K562 (cell line): ENCODE measurements at regions not wholly inside any gene's neighbourhood (a gene's known extent, or its start where the extent isn't known, plus 50 kb on each side); places are given as distances from the start of the nearest gene placed in this dataset.

Experiments used
- ATAC-seq: fragments of 200-7000 bp; cut with Tn5 transposase; 3 replicates; pipeline ENCODE4 v1.9.1; 2020; ENCODE audit warnings: moderate library complexity
- BruUV-seq: library from RNA; stranded (reverse); fragments of 400-500 nt; replicated peaks from 2 replicates; lab custom pipeline; 2021; lab: Mats Ljungman, UMichigan
- CTCF ChIA-PET: fragments of 300-600 bp; formaldehyde crosslinking; extraction: SDS; loops from one replicate; lab custom pipeline; 2021; ENCODE audit warnings: low intra/inter-chr PET ratio; lab: Yijun Ruan, JAX
- POLR2A ChIA-PET: fragments of 300-600, 350-650 bp; sonication (Branson Sonifier 250); formaldehyde crosslinking; extraction: SDS; loops from one replicate; lab custom pipeline; 2021; ENCODE audit warnings: antibody characterized with exemption, inconsistent platforms; lab: Yijun Ruan, JAX
- DNase-seq, 4 experiments: peaks; one replicate each; pipeline versions ENCODE4 v3.0.0 to v3.0.0-alpha.2; 2011 to 2018; ENCODE audit warnings: low spot score in 3 of 4, mixed read lengths in 3 of 4; ENCODE audit errors: extremely low read depth in 1 of 4
- FAIRE-seq: peaks from 2 replicates; lab custom pipeline; 2011; peaks lifted over from hg19 to GRCh38; lab: Jason Lieb, UNC
- H2AFZ ChIP-seq: 2 replicates; pipeline ENCODE4 v1.6.0; 2011; ENCODE audit warnings: low read depth, low read length, control low read depth, inconsistent platforms
- H3K27ac ChIP-seq: fragments of 200-600 bp; 3 replicates; pipeline ENCODE4 v1.8.0; 2011; ENCODE audit warnings: low read depth, mild to moderate bottlenecking, control low read depth, inconsistent platforms, low read length, moderate library complexity, mixed read lengths; ENCODE audit errors: extremely low read depth
- H3K27me3 ChIP-seq, 2 experiments: fragments of 300-600 bp in 1 of 2; 2 replicates in 1 of 2; 3 replicates in 1 of 2; pipeline versions ENCODE4 v1.6.0 to v1.8.0; 2011; ENCODE audit warnings: inconsistent platforms in 2 of 2, low read length in 2 of 2, mild to moderate bottlenecking in 1 of 2, mixed read lengths in 1 of 2, moderate library complexity in 1 of 2; ENCODE audit not compliant: control insufficient read depth in 2 of 2, insufficient read depth in 2 of 2
- H3K36me3 ChIP-seq: fragments of 300-600 bp; 3 replicates; pipeline ENCODE4 v1.8.0; 2011; ENCODE audit warnings: mild to moderate bottlenecking, low read length, inconsistent platforms; ENCODE audit not compliant: control insufficient read depth, insufficient read depth
- H3K4me1 ChIP-seq, 2 experiments: fragments of 200-600 bp in 1 of 2; replicated peaks in 1 of 2; 2 replicates in 1 of 2; 3 replicates in 1 of 2; pipeline versions ENCODE4 v1.5.1 to v1.8.0; 2011; ENCODE audit warnings: inconsistent platforms in 2 of 2, low read length in 2 of 2, mild to moderate bottlenecking in 1 of 2, mixed read lengths in 1 of 2, moderate library complexity in 1 of 2; ENCODE audit not compliant: control insufficient read depth in 2 of 2, insufficient read depth in 2 of 2
- H3K4me2 ChIP-seq: 2 replicates; pipeline ENCODE4 v1.6.1; 2011; ENCODE audit warnings: low read length, control low read depth, inconsistent platforms, mixed read lengths; ENCODE audit not compliant: insufficient read depth
- H3K4me3 ChIP-seq: fragments of 200-600 bp; sonication (generic), shearing (Covaris generic); 2 replicates; pipeline ENCODE4 v1.5.1; 2016; ENCODE audit warnings: control low read depth, inconsistent platforms
- H3K79me2 ChIP-seq: fragments of 200-600 bp; 3 replicates; pipeline ENCODE4 v1.8.0; 2011; ENCODE audit warnings: low read length, inconsistent platforms; ENCODE audit not compliant: control insufficient read depth, insufficient read depth
- H3K9ac ChIP-seq, 2 experiments: 2 replicates each; pipeline versions ENCODE4 v1.6.0 to v1.6.1; 2011; ENCODE audit warnings: low read depth in 2 of 2, low read length in 2 of 2, control low read depth in 1 of 2, inconsistent platforms in 1 of 2, mild to moderate bottlenecking in 1 of 2, mixed read lengths in 1 of 2; ENCODE audit not compliant: insufficient read depth in 1 of 2
- H3K9me1 ChIP-seq: one replicate; pipeline ENCODE4 v1.6.0; 2011; ENCODE audit warnings: inconsistent platforms, mild to moderate bottlenecking, low read length, moderate library complexity; ENCODE audit not compliant: control insufficient read depth, insufficient read depth
- H3K9me3 ChIP-seq: replicated peaks from 2 replicates; pipeline ENCODE4 v1.5.1; 2011; ENCODE audit warnings: low read depth, low read length, inconsistent platforms; ENCODE audit not compliant: control insufficient read depth, insufficient read depth
- H4K20me1 ChIP-seq: replicated peaks from 2 replicates; pipeline ENCODE4 v1.6.1; 2011; ENCODE audit warnings: low read length, inconsistent platforms, mixed read lengths; ENCODE audit not compliant: control insufficient read depth, insufficient read depth
- CHD2 ChIP-seq: IDR thresholded peaks from 2 replicates; pipeline ENCODE4 v1.6.1; 2011; ENCODE audit warnings: low read depth, low read length
- CSDE1 ChIP-seq, 2 experiments: fragments of 450-650 bp; IDR thresholded peaks; 2 replicates each; pipeline ENCODE4 v1.6.1; 2016; ENCODE audit warnings: mild to moderate bottlenecking in 1 of 2
- HDAC6 ChIP-seq: IDR thresholded peaks from 2 replicates; pipeline ENCODE4 v1.6.1; 2012; ENCODE audit warnings: low read depth, mild to moderate bottlenecking, control low read depth, inconsistent platforms, low read length, moderate library complexity
- SMARCC2 ChIP-seq: fragments of 450-650 bp; IDR thresholded peaks from 2 replicates; pipeline ENCODE4 v1.6.1; 2017; ENCODE audit warnings: antibody characterized with exemption, moderate library complexity, mild to moderate bottlenecking, low read depth
- TGIF2 ChIP-seq: sonication (generic); formaldehyde crosslinking; IDR thresholded peaks from 2 replicates; pipeline ENCODE4 v1.8.1; 2022; ENCODE audit warnings: mild to moderate bottlenecking, missing genetic modification reagents, moderate library complexity
- ZEB2 ChIP-seq: fragments of 450-650 bp; IDR thresholded peaks from 2 replicates; pipeline ENCODE4 v1.6.1; 2016
- ZNF239 ChIP-seq: fragments of 250-450 bp; sonication (Bioruptor Pico); IDR thresholded peaks from 2 replicates; pipeline ENCODE4 v1.4.0; 2020; ENCODE audit warnings: mild to moderate bottlenecking
- ZSCAN32 ChIP-seq: fragments of 450-650 bp; formaldehyde crosslinking; IDR thresholded peaks from 2 replicates; pipeline ENCODE4 v1.4.0; 2020; ENCODE audit warnings: mild to moderate bottlenecking, moderate library complexity
- WGBS: fragments of 100-300 bp; shearing (Covaris generic); methylation state at CpG from one replicate; pipeline ENCODE4 v1.1.6; 2016; ENCODE audit warnings: low coverage, mixed read lengths; ENCODE audit not compliant: insufficient coverage; ENCODE audit errors: missing lambda C conversion rate; 5-methylcytosine and 5-hydroxymethylcytosine counted together
- in situ Hi-C: fragments of 300-500 bp; cut with MboI; formaldehyde crosslinking; loops from 4 replicates; pipeline ENCODE4 v1.15.0; 2018; ENCODE audit warnings: inconsistent platforms, mixed read lengths
- intact Hi-C: fragments of 100-400 bp; cut with micrococcal nuclease; formaldehyde crosslinking; loops from 2 replicates; pipeline ENCODE4 v1.14.2; 2022
- TF ChIP-seq, protein P1 (sequence below): fragments of 450-650 bp; formaldehyde crosslinking; IDR thresholded peaks from 2 replicates; pipeline ENCODE4 v1.4.0; 2020; ENCODE audit warnings: mild to moderate bottlenecking, mixed read lengths
- TF ChIP-seq, protein P2 (sequence below): fragments of 250-450 bp; sonication (Bioruptor Pico); IDR thresholded peaks from 2 replicates; pipeline ENCODE4 v1.8.0; 2021; ENCODE audit warnings: borderline replicate concordance, mild to moderate bottlenecking, moderate library complexity; ENCODE audit not compliant: poor library complexity, severe bottlenecking
- TF ChIP-seq, protein P3 (sequence below): fragments of 250-450 bp; sonication (Bioruptor Pico); IDR thresholded peaks from 2 replicates; pipeline ENCODE4 v1.5.1; 2021; ENCODE audit warnings: mild to moderate bottlenecking

DNA sequence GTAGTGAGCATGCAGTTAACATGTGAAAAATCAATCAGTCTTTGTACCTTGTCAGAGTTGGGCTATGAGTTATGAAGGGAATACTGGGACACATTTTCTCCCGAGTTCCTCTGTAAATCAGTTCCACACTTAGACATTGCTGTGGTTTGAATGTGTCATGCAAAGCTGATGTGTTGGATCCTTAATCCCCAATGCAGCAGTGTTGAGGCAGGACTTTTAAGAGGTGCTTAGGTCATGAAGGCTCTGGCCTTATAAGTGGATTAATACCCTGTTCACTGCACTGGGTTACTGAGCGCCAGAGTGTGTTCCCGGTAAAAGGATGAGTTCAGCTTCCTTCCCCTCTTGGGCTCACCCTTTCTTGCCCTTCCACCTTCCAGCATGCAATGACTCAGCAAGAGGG, 742.1 kb upstream of the TENM4 start:
- no peaks in the 10 kb centered on the region for H3K27me3 ChIP-seq
- CTCF ChIA-PET, result no interaction called here
- BruUV-seq, result no TSS peak
- H3K9ac ChIP-seq, result no peak overlapping the region
- no peaks in the 10 kb centered on the region for H3K36me3 ChIP-seq
- ATAC-seq, result no peak
- no peak overlapping the region for H3K4me3 ChIP-seq
- H3K4me1 ChIP-seq, result no peaks in the 10 kb centered on the region
- 0% methylated on average over 3 of the region's 3 CpGs for WGBS
- POLR2A ChIA-PET, result no interaction called here
- no peaks in the 10 kb centered on the region for H3K9me1 ChIP-seq
- no peak for DNase-seq
- no peaks in the 10 kb centered on the region for H3K79me2 ChIP-seq
- no peak for FAIRE-seq
- no peak for TF ChIP-seq ZEB2
- TF ChIP-seq, protein P1, sequence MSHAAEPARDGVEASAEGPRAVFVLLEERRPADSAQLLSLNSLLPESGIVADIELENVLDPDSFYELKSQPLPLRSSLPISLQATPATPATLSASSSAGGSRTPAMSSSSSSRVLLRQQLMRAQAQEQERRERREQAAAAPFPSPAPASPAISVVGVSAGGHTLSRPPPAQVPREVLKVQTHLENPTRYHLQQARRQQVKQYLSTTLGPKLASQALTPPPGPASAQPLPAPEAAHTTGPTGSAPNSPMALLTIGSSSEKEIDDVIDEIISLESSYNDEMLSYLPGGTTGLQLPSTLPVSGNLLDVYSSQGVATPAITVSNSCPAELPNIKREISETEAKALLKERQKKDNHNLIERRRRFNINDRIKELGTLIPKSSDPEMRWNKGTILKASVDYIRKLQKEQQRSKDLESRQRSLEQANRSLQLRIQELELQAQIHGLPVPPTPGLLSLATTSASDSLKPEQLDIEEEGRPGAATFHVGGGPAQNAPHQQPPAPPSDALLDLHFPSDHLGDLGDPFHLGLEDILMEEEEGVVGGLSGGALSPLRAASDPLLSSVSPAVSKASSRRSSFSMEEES (CRISPR knock-in tag), result no peak
- TF ChIP-seq ZSCAN32, result no peak
- TF ChIP-seq ZNF239 (CRISPR knock-in tag), result no peak
- TF ChIP-seq CHD2, result no peak
- TF ChIP-seq SMARCC2, result no peak
- TF ChIP-seq TGIF2 (CRISPR knock-in tag), result no peak
- TF ChIP-seq, protein P2, sequence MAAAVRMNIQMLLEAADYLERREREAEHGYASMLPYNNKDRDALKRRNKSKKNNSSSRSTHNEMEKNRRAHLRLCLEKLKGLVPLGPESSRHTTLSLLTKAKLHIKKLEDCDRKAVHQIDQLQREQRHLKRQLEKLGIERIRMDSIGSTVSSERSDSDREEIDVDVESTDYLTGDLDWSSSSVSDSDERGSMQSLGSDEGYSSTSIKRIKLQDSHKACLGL, result no peak
- TF ChIP-seq CSDE1 (IDR thresholded peaks at IDR 0.05), result no peak
- no peak for TF ChIP-seq HDAC6
- TF ChIP-seq, protein P3, sequence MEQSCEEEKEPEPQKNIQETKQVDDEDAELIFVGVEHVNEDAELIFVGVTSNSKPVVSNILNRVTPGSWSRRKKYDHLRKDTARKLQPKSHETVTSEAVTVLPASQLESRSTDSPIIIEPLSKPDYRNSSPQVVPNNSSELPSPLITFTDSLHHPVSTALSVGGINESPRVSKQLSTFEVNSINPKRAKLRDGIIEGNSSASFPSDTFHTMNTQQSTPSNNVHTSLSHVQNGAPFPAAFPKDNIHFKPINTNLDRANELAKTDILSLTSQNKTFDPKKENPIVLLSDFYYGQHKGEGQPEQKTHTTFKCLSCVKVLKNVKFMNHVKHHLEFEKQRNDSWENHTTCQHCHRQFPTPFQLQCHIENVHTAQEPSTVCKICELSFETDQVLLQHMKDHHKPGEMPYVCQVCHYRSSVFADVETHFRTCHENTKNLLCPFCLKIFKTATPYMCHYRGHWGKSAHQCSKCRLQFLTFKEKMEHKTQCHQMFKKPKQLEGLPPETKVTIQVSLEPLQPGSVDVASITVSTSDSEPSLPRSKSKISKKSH (CRISPR knock-in tag), result no peak
- intact Hi-C loops (no loop called here), in situ Hi-C loops (no loop called here)
- H3K4me2 ChIP-seq, result no peak overlapping the region
- H3K27ac ChIP-seq, result no peak overlapping the region
- no peaks in the 10 kb centered on the region for H4K20me1 ChIP-seq
- no peaks in the 10 kb centered on the region for H3K9me3 ChIP-seq
- no peak overlapping the region for H2AFZ ChIP-seq
